ENCODE measurements at regions not wholly inside any gene's neighbourhood (a gene's known extent, or its start where the extent isn't known, plus 50 kb on each side); places are given as distances from the start of the nearest gene placed in this dataset.

DNA sequence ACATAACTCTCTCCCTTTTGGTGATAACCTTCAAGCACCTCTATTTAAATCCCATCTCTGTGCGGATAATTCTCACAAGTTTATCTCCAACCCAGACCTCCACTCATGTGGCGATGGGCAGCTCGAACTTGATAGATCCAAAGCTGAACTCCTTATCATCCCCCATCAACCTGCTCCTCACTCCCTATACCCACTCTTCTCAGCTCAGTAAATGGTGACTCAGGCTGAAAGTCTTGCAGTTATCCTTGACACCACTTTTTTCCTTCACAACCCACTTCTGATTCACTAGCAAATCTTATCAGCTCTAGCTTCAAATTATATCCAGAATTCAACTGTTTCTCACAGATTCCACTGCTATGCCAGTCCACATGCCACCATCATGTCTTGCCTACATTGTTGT is 155.3 kb upstream of the STXBP5 start:
- no peaks in the 10 kb centered on the region for H3K36me3 Mint-ChIP-seq
- H3K4me1 Mint-ChIP-seq = peaks cover 7% of the 10 kb centered on the region
- no peak overlapping the region for H3K27ac ChIP-seq (ENCODE audit: low read depth in 1 of 2, low read length in 2 of 2)
- H3K79me2 ChIP-seq (ENCODE audit: insufficient read depth, low read length) = no peaks in the 10 kb centered on the region
- H3K4me3 ChIP-seq (replicated peaks in 1 of 3; ENCODE audit: low read depth in 2 of 3, low read length in 3 of 3) = no peak overlapping the region
- H3K27me3 ChIP-seq (ENCODE audit: control insufficient read depth in 2 of 2, insufficient read depth in 2 of 2, low read length in 2 of 2) = no peaks in the 10 kb centered on the region
- no peaks in the 10 kb centered on the region for H4K20me1 ChIP-seq (ENCODE audit: insufficient read depth, low read length)
- no peaks in the 10 kb centered on the region for H3K36me3 ChIP-seq (replicated peaks in 1 of 2; ENCODE audit: control insufficient read depth in 1 of 2, insufficient read depth in 2 of 2, low read length in 2 of 2)
- H3K9ac ChIP-seq (ENCODE audit: insufficient read depth, low read length, poor library complexity, severe bottlenecking) = no peak overlapping the region
- peaks cover 0 to 4% (median 3%) of the 10 kb centered on the region in 3 donors for H3K27me3 Mint-ChIP-seq (ENCODE audit: low read depth in 3 of 3)
- no peak overlapping the region for H3K4me3 Mint-ChIP-seq
- H3K4me1 ChIP-seq (ENCODE audit: control insufficient read depth in 1 of 2, insufficient read depth in 2 of 2, low read length in 2 of 2) = no peaks in the 10 kb centered on the region
- no peak overlapping the region for H3K27ac Mint-ChIP-seq
- peaks cover 3 to 12% (median 5%) of the 10 kb centered on the region in 7 donors for H3K9me3 Mint-ChIP-seq
- H3K4me2 ChIP-seq (replicated peaks; ENCODE audit: extremely low read depth, low read length, poor library complexity, severe bottlenecking) = no peak overlapping the region
- no peak for DNase-seq
- WGBS (ENCODE audit: insufficient coverage) = 100% methylated on average over 3 of the region's 3 CpGs
- H3K9me3 ChIP-seq (replicated peaks in 1 of 2; ENCODE audit: control insufficient read depth in 1 of 2, insufficient read depth in 1 of 2, low read length in 2 of 2) = peaks cover 2 to 3% of the 10 kb centered on the region in 2 donors
- H2AFZ ChIP-seq (ENCODE audit: insufficient read depth, low read depth, low read length, poor library complexity, severe bottlenecking) = no peak overlapping the region
- intact Hi-C loops (cut with micrococcal nuclease) = no loop called here
- TF ChIP-seq, protein P1, sequence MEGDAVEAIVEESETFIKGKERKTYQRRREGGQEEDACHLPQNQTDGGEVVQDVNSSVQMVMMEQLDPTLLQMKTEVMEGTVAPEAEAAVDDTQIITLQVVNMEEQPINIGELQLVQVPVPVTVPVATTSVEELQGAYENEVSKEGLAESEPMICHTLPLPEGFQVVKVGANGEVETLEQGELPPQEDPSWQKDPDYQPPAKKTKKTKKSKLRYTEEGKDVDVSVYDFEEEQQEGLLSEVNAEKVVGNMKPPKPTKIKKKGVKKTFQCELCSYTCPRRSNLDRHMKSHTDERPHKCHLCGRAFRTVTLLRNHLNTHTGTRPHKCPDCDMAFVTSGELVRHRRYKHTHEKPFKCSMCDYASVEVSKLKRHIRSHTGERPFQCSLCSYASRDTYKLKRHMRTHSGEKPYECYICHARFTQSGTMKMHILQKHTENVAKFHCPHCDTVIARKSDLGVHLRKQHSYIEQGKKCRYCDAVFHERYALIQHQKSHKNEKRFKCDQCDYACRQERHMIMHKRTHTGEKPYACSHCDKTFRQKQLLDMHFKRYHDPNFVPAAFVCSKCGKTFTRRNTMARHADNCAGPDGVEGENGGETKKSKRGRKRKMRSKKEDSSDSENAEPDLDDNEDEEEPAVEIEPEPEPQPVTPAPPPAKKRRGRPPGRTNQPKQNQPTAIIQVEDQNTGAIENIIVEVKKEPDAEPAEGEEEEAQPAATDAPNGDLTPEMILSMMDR (IDR thresholded peaks at IDR 0.05) = no peak

DNA sequence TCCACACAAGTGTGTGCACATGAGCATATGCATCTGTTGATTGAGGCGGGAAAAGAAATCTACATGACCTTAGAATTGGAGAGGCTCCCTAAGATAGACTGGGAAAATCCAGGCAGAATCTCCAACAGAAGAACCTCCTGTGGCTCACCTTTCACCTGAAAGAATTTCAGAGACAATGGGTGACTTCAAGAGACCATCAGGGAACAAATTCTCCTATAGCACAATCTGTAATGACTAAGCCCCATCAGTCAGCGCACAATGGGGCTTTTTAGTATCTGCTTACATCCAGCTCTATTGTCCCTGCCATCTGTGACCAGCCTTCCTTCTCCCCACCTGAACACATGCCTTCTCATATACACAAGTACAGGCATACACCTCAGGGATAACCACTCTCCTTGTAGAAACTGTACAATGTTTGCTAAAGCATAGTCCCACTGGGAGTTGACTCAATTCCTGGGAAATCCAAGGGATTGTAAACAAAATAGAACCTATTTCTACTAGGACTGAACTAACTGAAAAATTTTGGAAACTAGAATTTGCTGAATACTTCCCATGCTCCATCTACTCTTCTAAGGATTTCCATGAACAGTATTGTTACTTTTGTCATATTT is 150.8 kb upstream of the STXBP5 start:
- Histone ChIP-seq H3K9me3 (replicated peaks in 1 of 2; ENCODE audit: control insufficient read depth in 1 of 2, insufficient read depth in 1 of 2, low read length in 2 of 2) (no peaks in the 10 kb centered on the region), H4K20me1 (ENCODE audit: insufficient read depth, low read length) (no peaks in the 10 kb centered on the region), H3K4me2 (replicated peaks; ENCODE audit: extremely low read depth, low read length, poor library complexity, severe bottlenecking) (no peak overlapping the region), H3K27me3 (ENCODE audit: control insufficient read depth in 2 of 2, insufficient read depth in 2 of 2, low read length in 2 of 2) (no peaks in the 10 kb centered on the region), H3K4me1 (ENCODE audit: control insufficient read depth in 1 of 2, insufficient read depth in 2 of 2, low read length in 2 of 2) (no peaks in the 10 kb centered on the region), H2AFZ (ENCODE audit: insufficient read depth, low read depth, low read length, poor library complexity, severe bottlenecking) (no peak overlapping the region), H3K27ac (ENCODE audit: low read depth in 1 of 2, low read length in 2 of 2) (no peak overlapping the region), H3K9ac (ENCODE audit: insufficient read depth, low read length, poor library complexity, severe bottlenecking) (no peak overlapping the region), H3K36me3 (replicated peaks in 1 of 2; ENCODE audit: control insufficient read depth in 1 of 2, insufficient read depth in 2 of 2, low read length in 2 of 2) (no peaks in the 10 kb centered on the region), H3K4me3 (replicated peaks in 1 of 3; ENCODE audit: low read depth in 2 of 3, low read length in 3 of 3) (no peak overlapping the region), H3K79me2 (ENCODE audit: insufficient read depth, low read length) (no peaks in the 10 kb centered on the region)
- Mint-ChIP-seq H3K4me1 (peaks cover 4% of the 10 kb centered on the region), H3K27me3 (ENCODE audit: low read depth in 3 of 3) (peaks cover 0 to 6% (median 3%) of the 10 kb centered on the region in 3 donors), H3K9me3 (peaks cover 0 to 1% (median 0%) of the 10 kb centered on the region in 7 donors), H3K27ac (no peak overlapping the region), H3K36me3 (no peaks in the 10 kb centered on the region), H3K4me3 (no peak overlapping the region)
- TF ChIP-seq, protein P1 (IDR thresholded peaks at IDR 0.05) = no peak
- intact Hi-C loops (cut with micrococcal nuclease) = no loop called here
- DNase-seq = no peak
- 100% methylated on average over 1 of the region's 2 CpGs for WGBS (ENCODE audit: insufficient coverage)
